ENCODE measurements at regions not wholly inside any gene's neighbourhood (a gene's known extent, or its start where the extent isn't known, plus 50 kb on each side); places are given as distances from the start of the nearest gene placed in this dataset.
"Not testable (repeated sequence)": the region's sequence is repeated elsewhere in the genome, so short reads cannot be mapped to it uniquely, and the experiment has no call there.

DNA sequence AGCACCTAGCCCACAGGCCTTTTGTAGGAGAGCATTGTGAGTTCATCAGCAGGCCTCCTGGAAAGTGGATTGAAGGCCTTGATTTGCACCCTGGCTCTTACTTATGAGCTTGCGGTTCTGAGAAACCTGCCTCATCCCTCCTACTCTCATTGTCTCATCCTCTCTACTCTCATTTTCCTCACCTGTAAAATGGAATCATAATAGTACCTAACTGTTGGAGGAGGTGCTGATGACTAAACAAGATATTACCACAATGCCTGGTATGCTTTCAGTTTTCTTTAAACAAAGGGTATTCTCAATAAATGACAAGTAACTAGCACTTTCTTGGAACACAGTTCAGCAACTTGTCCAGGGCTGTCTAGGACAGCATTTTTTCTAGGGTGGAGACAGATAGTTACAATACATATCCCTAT lies 243.1 kb upstream of the MAF start:
- DNase-seq = no peak

DNA sequence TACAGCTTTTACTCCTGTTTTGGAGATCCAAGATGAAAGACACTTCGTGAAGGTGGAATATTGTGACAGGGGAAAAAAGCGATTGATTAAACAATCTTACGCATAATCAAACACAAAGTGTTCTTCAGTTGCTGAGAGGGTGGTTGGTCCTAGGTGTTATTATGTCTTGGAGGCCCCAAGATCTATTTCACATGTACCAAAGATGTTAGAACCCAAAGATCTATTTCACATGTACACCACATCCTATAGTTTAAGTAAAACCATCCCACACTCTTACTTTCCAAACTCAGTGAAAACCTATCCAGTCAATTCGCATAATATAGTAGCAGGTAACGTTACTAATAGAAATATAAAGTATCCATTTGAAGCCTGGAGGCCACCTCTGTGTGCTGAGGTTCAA lies 242.6 kb upstream of the MAF start:
- no peak for DNase-seq

DNA sequence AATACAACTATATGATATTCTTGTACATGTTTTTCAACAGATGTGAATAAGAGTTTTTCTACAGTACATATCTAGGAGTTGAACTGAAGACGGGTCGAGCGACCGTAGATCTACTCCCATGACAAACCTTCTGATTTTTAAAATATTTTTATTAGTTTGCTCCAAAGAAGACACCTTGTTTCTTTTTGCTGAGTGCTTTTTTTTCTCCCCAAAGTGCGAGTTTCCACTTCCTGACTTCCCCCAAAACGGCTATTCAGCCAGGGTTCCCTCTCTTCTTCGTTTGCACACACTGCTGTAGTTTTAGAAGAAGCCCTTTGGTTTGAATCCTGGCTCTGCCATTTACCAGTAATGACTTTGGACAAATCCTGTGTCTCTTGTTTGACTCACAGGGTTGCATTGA lies 241.7 kb upstream of the MAF start:
- no peak for DNase-seq

DNA sequence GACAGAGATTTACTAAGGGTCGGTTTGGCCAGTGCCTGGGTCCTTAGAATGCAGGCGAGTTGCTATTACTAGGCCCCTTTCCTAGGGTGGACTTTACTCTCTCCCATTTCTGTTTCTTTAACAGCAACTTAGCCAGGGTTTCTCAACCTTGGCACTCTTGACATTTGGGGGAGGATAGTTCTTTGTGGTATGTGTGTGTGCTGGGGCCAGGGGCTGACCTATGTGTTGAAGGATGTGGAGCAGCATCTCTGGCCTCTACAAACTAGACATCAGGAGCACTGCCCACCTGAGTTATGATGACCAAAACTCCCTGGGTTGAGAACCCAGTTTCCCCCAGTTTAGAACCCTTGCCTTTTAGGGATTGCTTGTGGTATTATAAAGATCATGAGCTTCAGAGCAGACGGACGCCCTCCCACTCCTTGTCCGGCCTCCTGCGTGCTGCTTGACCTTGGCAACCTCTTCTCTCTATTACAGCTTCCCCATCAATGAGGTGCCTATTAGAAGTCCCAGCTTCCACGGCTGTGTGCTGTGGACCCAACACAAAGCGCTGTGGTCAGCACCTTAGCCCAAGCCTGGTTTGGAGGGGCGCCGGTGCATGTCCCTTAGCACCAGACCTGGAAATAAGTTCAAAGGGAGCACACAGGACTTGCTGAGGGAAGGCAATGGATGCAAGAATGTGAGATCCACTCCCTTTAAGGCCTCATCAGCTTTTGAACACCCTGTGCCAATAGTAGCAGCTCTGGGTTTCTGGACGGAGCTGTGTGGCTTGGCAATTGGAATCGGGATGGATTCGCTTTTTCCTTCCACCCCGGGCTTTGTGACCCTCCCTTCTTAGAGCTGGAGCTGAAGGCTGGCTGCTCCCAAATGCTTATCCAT lies 239.2 kb upstream of the MAF start:
- no peak for DNase-seq

DNA sequence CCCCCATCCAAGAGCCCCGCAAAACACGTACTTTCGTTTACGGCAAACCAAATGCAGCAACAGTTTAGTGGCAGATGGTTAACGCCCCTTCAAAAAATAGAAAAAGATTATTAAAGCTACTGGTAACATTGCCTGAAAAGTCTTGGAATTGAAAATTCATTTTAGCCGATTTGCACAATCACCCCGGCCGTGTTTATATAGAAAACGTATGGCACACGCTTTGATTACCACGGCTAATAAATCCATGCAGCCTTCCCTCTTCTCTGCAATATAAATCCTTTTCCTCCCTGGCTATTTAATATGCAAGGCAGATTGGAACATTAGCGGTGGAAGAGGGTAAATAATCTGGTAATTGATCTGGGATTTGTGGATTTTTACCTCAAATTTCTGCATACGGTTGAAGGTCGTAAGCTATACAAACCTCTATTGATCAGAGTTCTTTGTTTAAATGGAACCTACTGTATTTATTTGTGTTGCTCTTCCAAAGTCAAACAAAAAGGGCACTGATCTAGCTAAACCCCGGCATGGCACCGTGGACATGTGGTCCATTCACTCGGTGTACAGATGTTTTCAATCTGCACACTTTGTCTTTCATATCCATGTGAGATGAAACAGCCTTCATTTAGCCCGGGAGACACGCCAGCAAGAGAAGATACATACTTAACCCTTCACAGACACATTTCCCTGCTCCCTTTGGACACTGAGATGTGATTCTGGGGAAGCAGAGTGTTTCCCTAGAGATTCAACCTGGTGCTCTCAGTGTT lies 238.1 kb upstream of the MAF start:
- DNase-seq = no peak

DNA sequence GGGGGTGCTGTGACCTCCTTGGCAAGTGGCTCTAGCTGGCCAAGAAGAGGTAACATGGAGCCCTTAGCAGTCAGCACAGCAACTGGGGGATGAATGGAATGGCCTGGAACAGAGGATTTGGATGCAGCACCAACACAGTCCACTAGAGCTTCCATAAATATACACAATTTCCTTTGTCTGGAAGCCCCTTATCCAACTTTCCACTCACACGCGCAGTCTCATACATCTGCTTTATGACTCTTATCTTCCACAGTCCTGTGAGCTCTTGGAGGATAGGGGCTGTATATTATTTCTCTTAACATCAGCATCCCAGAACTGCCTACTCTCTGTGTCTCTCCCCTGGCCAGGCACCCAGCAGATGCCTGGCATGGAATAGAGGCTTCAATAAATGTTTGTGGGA lies 235.6 kb upstream of the MAF start:
- DNase-seq = no peak

DNA sequence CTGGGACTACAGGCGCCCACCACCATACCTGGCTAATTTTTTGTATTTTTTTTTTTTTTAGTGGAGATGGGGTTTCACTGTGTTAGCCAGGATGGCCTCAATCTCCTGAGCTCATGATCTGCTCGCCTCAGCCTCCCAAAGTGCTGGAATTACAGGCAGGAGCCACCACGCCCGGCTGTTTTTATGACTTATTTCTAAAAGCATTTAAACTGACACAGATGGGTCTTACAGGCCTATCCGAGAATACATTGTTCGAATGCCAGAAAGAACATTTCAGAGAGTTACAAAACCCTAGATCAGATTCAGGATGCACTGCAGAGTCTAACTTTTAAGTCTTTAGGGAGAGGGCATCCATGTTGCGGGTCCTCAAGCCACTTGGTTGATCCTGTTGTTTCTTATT lies 234.7 kb upstream of the MAF start:
- DNase-seq = no peak

DNA sequence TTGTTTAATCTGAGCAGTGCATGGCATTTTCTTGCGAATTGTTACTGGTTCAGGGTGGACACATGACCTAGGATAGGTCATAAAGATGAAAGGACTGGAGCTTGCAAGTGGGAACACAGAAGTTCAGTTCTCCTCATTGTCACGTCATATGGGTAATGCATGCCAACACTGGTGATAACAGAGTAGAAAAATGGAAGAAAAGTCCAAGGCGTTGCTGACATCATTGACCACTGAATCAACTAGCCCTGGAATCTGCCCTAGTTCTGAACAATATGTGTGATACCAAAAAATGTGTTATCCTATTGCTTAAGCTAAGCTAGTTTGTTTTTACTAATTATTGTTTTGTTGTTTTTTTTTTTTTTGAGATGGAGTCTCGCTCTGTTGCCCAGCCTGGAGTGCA lies 234.2 kb upstream of the MAF start:
- no peak for DNase-seq

DNA sequence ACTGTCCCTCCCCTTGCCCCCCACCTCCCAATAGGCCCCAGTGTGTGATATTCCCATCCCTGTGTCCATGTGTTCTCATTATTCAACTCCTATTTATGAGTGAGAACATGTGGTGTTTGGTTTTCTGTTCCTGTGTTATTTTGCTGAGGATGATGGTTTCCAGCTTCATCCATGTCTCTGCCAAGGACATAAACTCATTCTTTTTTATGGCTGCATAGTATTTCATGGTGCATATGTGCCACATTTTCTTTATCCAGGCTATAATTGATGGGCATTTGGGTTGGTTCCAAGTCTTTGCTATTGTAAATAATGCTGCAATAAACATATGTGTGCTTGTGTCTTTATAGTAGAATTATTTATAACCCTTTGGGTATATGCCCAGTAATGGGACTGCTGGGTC lies 233.5 kb upstream of the MAF start:
- not testable (repeated sequence) for DNase-seq

DNA sequence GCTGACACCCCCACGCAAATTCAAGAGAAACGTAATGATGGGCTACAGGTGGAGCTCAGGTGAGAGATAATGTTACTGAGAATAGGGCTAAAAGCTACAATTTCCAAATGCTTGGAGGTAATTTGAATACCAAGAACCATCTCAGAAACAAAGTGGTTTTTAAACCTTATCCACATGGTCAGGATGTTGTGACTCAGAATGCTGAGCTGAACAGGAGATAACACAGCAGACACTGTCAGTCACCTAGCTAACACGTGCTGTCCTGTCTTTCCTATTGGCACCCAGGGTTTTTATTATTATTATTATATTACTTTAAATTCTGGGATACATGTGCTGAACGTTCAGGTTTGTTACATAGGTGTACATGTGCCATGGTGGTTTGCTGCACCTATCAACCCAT lies 233.0 kb upstream of the MAF start:
- DNase-seq = no peak

DNA sequence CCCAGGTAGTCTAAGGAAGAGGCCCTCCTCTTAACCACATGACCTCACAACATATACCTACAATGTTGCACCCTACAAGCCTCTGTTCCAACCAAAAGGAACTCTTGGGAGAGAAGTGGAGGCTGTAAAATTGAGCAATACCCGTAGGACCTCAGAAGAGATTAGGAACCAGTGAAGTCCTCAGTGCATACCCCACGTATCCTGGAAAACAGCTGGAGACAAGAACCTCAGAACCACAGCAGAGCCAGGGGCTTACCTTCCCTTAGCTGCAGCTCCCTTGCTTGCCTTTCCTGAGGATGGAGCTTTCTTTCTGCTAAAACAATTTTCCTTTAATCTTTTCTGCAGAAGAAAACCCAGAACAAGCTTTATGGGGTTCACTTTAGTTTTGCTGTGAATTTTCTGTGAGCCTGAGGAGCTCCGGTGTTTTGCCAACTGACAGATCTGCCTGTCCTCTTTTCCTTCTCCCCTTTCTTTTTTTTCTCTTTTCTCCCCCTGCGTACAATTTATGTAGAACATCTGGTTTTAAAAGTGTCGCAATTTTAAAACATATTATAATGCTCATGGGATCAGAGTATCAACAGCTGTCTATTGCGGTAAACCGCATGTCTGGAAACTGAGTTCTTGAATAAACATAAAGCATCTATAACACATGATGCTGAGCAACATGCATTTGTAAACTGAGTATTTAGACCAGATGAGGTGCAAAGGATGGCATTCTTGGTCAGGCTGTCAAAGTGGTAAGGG lies 226.4 kb upstream of the MAF start:
- DNase-seq = no peak

DNA sequence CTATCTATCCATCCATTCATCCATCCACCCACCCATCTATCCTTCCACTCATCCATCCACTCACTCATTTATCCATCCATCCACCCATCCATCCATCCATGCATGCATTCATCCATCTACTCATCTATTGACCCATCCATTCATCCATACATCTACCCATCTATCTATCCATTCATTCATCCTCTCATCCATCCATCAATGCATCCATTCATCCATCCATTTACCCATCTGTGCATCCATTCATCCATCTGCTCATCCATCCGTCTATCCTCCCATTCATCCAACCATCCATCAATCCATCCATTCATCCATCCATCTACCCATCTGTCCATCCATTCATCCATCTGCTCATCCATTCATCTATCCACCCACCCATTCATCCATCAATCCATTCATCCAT lies 224.5 kb upstream of the MAF start:
- DNase-seq = no peak

DNA sequence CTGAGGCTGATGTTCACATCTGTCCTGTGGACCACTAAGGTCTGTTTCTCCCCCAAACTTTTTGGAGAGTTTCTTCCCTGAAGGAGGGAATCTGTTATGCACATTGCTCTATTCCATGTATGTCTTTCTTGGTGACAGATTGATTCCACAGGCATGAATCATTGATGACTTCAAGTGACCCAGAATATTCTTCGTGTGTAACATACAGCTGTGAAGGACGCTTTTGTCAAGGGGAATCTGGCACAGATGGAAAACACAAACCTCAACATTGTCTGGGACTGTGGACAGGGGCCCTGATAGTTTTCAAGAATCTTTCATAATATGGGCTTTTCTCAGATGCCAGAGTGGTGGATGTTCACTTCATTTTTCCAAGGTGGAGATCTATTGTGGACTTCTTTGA lies 223.1 kb upstream of the MAF start:
- no peak for DNase-seq

DNA sequence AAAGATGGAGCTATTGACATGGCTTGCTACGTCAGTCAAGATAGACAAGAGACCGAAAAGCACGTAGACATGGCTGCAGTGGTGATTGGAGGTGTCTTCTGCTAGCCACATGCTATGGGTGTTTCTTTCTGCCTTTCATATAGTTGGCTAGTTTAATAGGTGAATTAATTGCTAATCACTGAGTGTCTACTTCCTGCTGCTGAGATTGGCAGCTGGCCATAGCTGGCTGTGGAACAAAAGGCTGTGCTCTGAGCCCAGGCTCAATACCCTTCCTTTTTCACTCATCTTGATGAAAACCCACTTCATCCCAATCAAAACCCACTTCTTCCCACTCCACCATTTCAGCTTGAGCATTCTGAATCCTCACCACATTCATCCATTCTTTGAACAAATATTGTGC lies 221.4 kb upstream of the MAF start:
- no peak for DNase-seq

DNA sequence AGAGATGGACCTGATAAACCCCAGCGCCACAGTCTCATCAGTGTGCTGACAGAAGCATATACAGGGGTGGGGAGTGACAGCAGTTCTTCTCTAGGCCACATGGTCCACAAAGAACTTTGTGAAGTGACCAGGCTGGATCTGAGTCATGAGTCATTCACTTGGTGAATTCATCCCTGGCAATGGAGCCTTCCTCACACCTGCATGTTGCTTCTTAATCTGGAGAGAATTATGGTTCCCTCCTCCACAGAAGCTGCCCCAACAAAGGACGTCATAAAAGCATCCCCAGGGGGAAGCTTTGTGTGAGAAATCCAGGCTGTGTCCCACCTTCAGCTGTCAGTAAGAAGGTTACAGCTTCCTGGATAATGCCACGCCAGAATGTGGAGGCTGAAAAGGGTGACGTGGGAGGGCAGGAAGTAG lies 215.6 kb upstream of the MAF start:
- no peak for DNase-seq

DNA sequence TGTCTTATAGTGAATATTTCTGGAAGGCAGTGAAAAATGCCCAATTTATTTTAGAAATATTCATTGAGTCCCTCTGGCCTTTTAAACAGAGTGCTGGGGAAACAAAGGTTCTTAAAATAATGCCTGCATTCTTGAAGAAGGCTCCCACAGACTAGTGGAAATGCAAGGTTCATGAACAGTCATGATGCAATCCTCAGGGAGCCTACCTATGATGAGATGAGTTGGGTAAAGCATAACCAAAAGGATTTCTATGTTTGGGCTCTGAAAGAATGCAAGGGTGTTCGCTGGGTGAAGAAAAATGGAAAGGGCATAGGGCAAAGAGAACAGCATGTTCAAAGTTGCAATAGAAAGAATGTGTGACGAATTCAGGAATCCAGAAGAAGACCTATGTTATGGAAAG lies 214.5 kb upstream of the MAF start:
- DNase-seq = no peak

DNA sequence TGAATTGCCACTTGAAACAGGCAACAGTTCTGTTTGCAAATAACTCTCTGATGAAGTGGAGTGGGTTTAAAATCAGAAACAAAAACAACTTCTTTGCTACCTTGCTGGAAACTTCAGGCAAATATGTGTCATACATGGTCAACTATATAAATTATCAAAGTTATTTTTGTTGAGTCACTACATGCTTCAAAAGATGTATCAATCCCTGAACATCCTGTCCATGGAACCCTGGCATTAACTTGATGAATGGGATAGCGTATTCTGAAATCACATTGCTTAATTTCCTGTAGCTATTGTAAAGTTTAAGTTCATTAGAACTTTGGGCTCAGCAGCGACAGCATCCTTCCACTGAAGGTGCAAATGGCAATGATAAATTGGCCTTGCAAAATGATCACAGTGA lies 213.6 kb upstream of the MAF start:
- DNase-seq = no peak

DNA sequence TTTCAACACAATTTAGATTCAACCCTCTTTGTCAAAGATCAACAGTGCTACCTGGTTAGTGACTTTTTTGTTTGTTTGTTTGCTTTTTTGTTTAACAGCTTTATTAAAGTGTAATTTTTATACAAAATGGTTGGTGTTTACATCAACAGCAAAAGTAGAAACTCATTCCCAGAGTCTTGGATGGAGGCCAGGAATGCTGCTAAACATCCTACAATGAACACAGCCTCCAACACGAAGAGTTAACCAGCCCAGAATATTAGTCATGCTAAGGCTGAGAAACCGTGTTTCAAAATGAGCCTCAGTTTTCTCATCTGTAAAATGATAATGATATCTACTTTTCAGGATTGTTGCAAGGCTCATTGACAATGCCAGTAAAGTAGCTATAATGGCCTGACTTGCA lies 211.0 kb upstream of the MAF start:
- no peak for DNase-seq

DNA sequence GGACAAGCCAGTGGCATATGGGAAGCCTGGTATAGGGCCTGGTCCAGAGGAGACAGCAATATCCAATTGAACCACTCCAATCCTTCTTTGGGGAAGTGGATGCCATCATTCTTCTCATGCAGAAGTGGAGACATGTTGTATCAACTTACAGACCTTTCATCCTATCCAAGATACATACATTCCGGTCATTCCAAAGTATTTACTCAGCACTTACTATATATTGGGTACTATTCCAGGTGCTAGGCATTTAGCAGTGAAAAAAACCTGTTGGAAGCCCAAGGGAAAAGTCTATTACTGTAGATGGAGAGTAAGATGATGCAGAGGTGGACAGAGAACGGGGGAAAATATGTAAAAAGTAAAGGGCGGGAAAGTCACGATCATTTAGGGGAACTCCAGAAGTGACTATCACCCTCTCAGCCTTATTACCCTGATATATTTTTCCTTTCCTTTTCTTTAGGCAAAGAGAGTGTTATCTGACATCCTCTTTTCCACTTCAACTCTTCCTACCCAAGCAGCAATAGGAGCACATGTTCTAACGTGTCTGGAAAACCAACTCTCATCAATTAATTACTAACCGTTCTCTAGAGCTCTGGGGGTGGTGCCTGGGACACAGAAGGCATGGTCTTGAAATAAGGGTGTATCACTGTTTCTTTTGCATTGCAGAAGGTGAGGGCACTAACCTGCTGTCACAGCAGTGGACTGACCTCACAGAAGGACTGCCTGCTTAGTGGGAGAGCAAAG lies 210.1 kb upstream of the MAF start:
- no peak for DNase-seq

DNA sequence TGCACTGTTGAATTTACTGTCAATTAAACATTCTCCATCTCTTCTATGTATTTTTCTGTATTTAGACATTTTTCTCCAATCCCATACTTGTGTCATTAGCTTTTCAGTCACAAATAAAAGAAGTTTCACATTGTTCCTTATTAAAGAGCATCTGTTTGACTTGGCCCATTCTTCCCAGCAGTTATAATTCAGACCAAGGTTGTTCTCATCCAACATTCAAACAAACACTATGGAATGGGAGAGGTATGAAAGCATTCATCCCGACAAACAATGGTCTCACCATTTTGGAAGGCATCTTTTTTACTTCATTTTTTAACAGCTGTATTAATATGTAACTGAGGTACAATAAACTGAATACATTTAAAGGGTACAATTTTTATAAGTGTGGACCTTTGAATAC lies 208.8 kb upstream of the MAF start:
- no peak for DNase-seq

DNA sequence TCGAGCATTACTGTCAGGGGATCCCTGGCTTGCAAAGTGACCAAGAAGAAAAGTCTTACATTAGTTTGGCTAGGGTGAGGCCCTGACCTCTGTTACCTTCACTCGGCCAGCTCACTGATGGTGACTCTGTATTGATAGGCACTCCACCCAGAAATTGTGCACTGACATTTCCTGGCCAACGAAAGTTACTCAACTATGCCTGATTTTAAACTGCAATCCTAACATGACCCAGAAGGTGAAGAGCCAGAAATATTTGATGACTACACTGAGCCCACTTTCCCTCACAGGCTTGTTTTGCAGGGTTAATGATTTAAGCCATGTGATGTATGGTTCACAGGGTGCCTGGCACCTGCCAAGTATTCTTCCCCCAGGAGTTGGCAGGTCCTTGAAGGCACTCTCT lies 208.2 kb upstream of the MAF start:
- DNase-seq = no peak

DNA sequence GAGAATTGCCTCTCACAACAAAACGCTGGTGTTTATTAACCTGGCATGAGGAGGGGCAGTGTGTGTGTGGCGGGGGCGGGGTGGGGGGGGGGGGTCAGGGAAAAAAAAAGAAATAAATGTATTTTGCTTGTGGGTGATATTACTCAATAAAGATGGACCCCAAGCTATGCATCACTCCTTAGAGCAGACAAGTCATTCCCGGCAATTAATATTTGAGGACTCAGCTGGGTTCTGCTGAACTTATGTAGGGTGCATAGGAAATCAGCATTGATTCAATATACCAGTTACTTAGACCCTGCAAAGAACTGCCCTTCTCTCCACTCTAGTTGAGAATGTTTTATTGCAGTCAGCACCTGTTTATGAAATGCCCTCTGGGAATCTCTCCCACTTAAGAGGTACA lies 206.2 kb upstream of the MAF start:
- DNase-seq = no peak

DNA sequence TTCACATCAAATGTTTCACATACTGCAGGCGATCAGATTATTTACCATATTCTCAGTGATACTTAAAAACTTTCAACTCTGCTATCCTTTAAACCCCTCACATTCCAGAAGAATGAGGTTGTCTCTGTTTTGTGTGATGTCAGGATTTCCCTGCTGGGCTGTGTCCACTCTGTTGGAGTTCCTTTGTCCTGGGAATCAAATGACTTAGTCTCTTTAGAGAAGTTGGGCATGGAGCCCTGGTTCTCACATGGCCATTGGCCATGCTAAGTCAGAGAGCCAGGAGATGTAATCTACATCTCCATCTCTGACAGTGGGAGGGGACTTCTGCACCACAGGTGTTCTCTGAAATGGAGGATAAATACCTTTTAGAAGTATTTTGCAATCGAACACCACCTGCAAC lies 205.1 kb upstream of the MAF start:
- DNase-seq = no peak
